ENCODE measurements at regions not wholly inside any gene's neighbourhood (a gene's known extent, or its start where the extent isn't known, plus 50 kb on each side); places are given as distances from the start of the nearest gene placed in this dataset.

DNA sequence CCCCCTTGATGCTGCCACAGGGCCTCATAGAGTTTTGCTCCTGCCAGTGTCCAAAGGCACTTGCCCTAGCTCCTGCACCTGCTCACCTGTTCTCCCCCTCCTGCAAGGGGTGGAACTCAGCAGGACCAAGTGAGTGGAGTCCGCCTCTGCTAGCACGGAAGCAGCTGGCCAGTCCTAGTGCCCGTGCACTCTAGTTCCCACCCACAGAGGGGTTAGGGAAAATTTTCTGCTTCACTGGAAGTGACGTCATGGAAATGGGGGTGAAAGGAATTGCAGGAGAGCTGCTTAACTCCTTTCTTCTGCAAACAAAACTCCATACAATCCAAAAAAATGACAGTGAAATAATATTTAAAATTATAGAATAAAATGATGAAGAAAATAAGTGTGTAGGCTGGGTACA, 609.7 kb upstream of the SLITRK1 start:
- TF ChIP-seq POLR2AphosphoS5 (IDR thresholded peaks at IDR 0.05; ENCODE audit: borderline replicate concordance, low read depth, low read length), result no peak
- TF ChIP-seq EZH2 (IDR thresholded peaks at IDR 0.05), result no peak
- no peak for TF ChIP-seq FOXP2 (optimal IDR thresholded peaks at IDR 0.05; ENCODE audit: control extremely low read depth, extremely low read length, insufficient read depth)
